ENCODE measurements at regions not wholly inside any gene's neighbourhood (a gene's known extent, or its start where the extent isn't known, plus 50 kb on each side); places are given as distances from the start of the nearest gene placed in this dataset.

- TF ChIP-seq, protein P1, sequence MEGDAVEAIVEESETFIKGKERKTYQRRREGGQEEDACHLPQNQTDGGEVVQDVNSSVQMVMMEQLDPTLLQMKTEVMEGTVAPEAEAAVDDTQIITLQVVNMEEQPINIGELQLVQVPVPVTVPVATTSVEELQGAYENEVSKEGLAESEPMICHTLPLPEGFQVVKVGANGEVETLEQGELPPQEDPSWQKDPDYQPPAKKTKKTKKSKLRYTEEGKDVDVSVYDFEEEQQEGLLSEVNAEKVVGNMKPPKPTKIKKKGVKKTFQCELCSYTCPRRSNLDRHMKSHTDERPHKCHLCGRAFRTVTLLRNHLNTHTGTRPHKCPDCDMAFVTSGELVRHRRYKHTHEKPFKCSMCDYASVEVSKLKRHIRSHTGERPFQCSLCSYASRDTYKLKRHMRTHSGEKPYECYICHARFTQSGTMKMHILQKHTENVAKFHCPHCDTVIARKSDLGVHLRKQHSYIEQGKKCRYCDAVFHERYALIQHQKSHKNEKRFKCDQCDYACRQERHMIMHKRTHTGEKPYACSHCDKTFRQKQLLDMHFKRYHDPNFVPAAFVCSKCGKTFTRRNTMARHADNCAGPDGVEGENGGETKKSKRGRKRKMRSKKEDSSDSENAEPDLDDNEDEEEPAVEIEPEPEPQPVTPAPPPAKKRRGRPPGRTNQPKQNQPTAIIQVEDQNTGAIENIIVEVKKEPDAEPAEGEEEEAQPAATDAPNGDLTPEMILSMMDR (IDR thresholded peaks at IDR 0.05): no peak
- TF ChIP-seq POLR2A (IDR thresholded peaks at IDR 0.05): no peak
- TF ChIP-seq POLR2AphosphoS5 (IDR thresholded peaks at IDR 0.05): no peak
- TF ChIP-seq EP300 (IDR thresholded peaks at IDR 0.05; ENCODE audit: low read depth): no peak
Observed at GRCh38 chr2:15749460-15750432, 158.1 kb downstream of the DDX1 start.

All from transverse colon (tissue), 4 donors.